H54 (cell line): ENCODE measurements at regions not wholly inside any gene's neighbourhood (a gene's known extent, or its start where the extent isn't known, plus 50 kb on each side); places are given as distances from the start of the nearest gene placed in this dataset.
"Not testable (repeated sequence)": the region's sequence is repeated elsewhere in the genome, so short reads cannot be mapped to it uniquely, and the experiment has no call there.

Source experiments
- DNase-seq: peaks from one replicate; pipeline ENCODE4 v3.0.0; 2011; ENCODE audit warnings: low spot score, mixed read lengths; ENCODE audit not compliant: insufficient read length
- FAIRE-seq: peaks from 3 replicates; lab custom pipeline; 2011; peaks lifted over from hg19 to GRCh38; lab: Jason Lieb, UNC
- POLR2A ChIP-seq: IDR thresholded peaks from 2 replicates; pipeline ENCODE4 v1.6.1; 2011; ENCODE audit warnings: low read depth, mild to moderate bottlenecking, low read length

- DNase-seq, result no peak
- no peak for TF ChIP-seq POLR2A
- no peak for FAIRE-seq
Measured at GRCh38 chr6:8637896-8638597, 202.7 kb upstream of the SLC35B3 start.

- DNase-seq (no peak), FAIRE-seq (no peak)
- TF ChIP-seq POLR2A, result no peak
Measured at GRCh38 chr6:8633762-8634161, 198.4 kb upstream of the SLC35B3 start.

- FAIRE-seq (no peak), DNase-seq (no peak)
- TF ChIP-seq POLR2A, result no peak
Measured at GRCh38 chr6:8628736-8629135, 193.4 kb upstream of the SLC35B3 start.

- no peak for TF ChIP-seq POLR2A
- FAIRE-seq (no peak), DNase-seq (no peak)
Measured at GRCh38 chr6:8628063-8628462, 192.7 kb upstream of the SLC35B3 start.

GRCh38 chr6:8627085-8627861, 191.9 kb upstream of the SLC35B3 start:
- FAIRE-seq (peak; percentile 64), DNase-seq (peak; percentile 5)
- no peak for TF ChIP-seq POLR2A

- no peak for TF ChIP-seq POLR2A
- FAIRE-seq, result no peak
- DNase-seq, result no peak
Measured at GRCh38 chr6:8624665-8625064, 189.3 kb upstream of the SLC35B3 start.

- TF ChIP-seq POLR2A, result no peak
- DNase-seq (no peak), FAIRE-seq (no peak)
Measured at GRCh38 chr6:8623441-8623840, 188.1 kb upstream of the SLC35B3 start.

- FAIRE-seq (no peak), DNase-seq (no peak)
Measured at GRCh38 chr6:8619853-8620252, 184.5 kb upstream of the SLC35B3 start.

GRCh38 chr6:8619408-8619807, 184.1 kb upstream of the SLC35B3 start:
- not testable (repeated sequence) for DNase-seq, FAIRE-seq

More at GRCh38 chr6:8619853-8620252, 184.5 kb upstream of the SLC35B3 start:
- no peak for TF ChIP-seq POLR2A

- DNase-seq, result no peak
- no peak for FAIRE-seq
- TF ChIP-seq POLR2A, result no peak
Measured at GRCh38 chr6:8608737-8609136, 173.4 kb upstream of the SLC35B3 start.

- DNase-seq (peak; percentile 4), FAIRE-seq (no peak)
- no peak for TF ChIP-seq POLR2A
Measured at GRCh38 chr6:8589941-8590729, 154.8 kb upstream of the SLC35B3 start.

- no peak for TF ChIP-seq POLR2A
- DNase-seq, result no peak
- FAIRE-seq, result no peak
Measured at GRCh38 chr6:8588176-8588575, 152.8 kb upstream of the SLC35B3 start.

GRCh38 chr6:8583291-8583690, 147.9 kb upstream of the SLC35B3 start:
- DNase-seq (no peak), FAIRE-seq (no peak)
- TF ChIP-seq POLR2A, result no peak

- FAIRE-seq (no peak), DNase-seq (no peak)
- no peak for TF ChIP-seq POLR2A
Measured at GRCh38 chr6:8579372-8579771, 144.0 kb upstream of the SLC35B3 start.
